ENCODE measurements at regions not wholly inside any gene's neighbourhood (a gene's known extent, or its start where the extent isn't known, plus 50 kb on each side); places are given as distances from the start of the nearest gene placed in this dataset.

GRCh38 chr1:238101923-238102322, 211.2 kb upstream of the ZP4 start (continued):
- no peak for TF ChIP-seq ZBTB26 (tag by site-specific recombination; optimal IDR thresholded peaks at IDR 0.05)
- no peak for TF ChIP-seq ZFP37 (tag by site-specific recombination; IDR thresholded peaks at IDR 0.05)
- no peak for TF ChIP-seq ZNF501 (tag by site-specific recombination; IDR thresholded peaks at IDR 0.05)
- no peak for TF ChIP-seq ZNF423 (tag by site-specific recombination; IDR thresholded peaks at IDR 0.05)

- H3K4me3 ChIP-seq (ENCODE audit: low read depth, low read length) = no peak overlapping the region
- no peaks in the 10 kb centered on the region for H3K9me3 ChIP-seq (ENCODE audit: control insufficient read depth, insufficient read depth, low read depth, low read length)
- H3K27ac ChIP-seq (ENCODE audit: extremely low read depth, low read depth, low read length) = no peak overlapping the region
- H3K36me3 ChIP-seq (ENCODE audit: control insufficient read depth in 2 of 2, insufficient read depth in 1 of 2, low read length in 2 of 2) = no peaks in the 10 kb centered on the region
- ChIA-PET POLR2A (no interaction called here), CTCF (interaction anchor here (1.1 kb wide), 1 partner anchor 199 kb away, joined by 3 read pairs; no protein-coding TSS in a partner anchor)
- no peak for TF ChIP-seq KLF8 (tag by site-specific recombination; IDR thresholded peaks at IDR 0.05)
- no peak for TF ChIP-seq ATF2 (tag by site-specific recombination; IDR thresholded peaks at IDR 0.05; ENCODE audit: low read depth)
- no peak for TF ChIP-seq ZNF624 (tag by site-specific recombination; IDR thresholded peaks at IDR 0.05)
- no peak for TF ChIP-seq ZNF677 (tag by site-specific recombination; IDR thresholded peaks at IDR 0.05)
- no peak for TF ChIP-seq GLIS1 (tag by site-specific recombination; IDR thresholded peaks at IDR 0.05)
- no peak for TF ChIP-seq ZNF202 (tag by site-specific recombination; IDR thresholded peaks at IDR 0.05; ENCODE audit: borderline replicate concordance)
- TF ChIP-seq HOXA7 (CRISPR knock-in tag; IDR thresholded peaks at IDR 0.05; ENCODE audit: borderline replicate concordance) = no peak
- no peaks in the 10 kb centered on the region for H3K4me1 ChIP-seq (ENCODE audit: control insufficient read depth, insufficient read depth, low read length)
Measured at GRCh38 chr1:238099871-238100270, 209.1 kb upstream of the ZP4 start.

- TF ChIP-seq ZBTB11 (tag by site-specific recombination; conservative IDR thresholded peaks at IDR 0.05; ENCODE audit: low read depth) = no peak
- TF ChIP-seq RBAK (tag by site-specific recombination; IDR thresholded peaks at IDR 0.05) = no peak
- TF ChIP-seq ZNF792 (tag by site-specific recombination; IDR thresholded peaks at IDR 0.05) = no peak
- no peak for TF ChIP-seq ZFP37 (tag by site-specific recombination; IDR thresholded peaks at IDR 0.05)
- no peak for TF ChIP-seq ZNF660 (tag by site-specific recombination; IDR thresholded peaks at IDR 0.05)
- TF ChIP-seq KLF7 (tag by site-specific recombination; IDR thresholded peaks at IDR 0.05; ENCODE audit: borderline replicate concordance) = no peak
- TF ChIP-seq ZFP69B (tag by site-specific recombination; IDR thresholded peaks at IDR 0.05) = no peak
- no peak for TF ChIP-seq ZNF114 (tag by site-specific recombination; IDR thresholded peaks at IDR 0.05)
- no peak for TF ChIP-seq ZNF223 (tag by site-specific recombination; IDR thresholded peaks at IDR 0.05)
- TF ChIP-seq CTCF (tag by site-specific recombination; IDR thresholded peaks at IDR 0.05) = no peak
- TF ChIP-seq ZNF280C (tag by site-specific recombination; IDR thresholded peaks at IDR 0.05) = no peak
- Histone ChIP-seq H3K4me3 (ENCODE audit: low read depth, low read length) (no peak overlapping the region), H3K27ac (ENCODE audit: extremely low read depth, low read depth, low read length) (no peak overlapping the region), H3K36me3 (ENCODE audit: control insufficient read depth in 2 of 2, insufficient read depth in 1 of 2, low read length in 2 of 2) (no peaks in the 10 kb centered on the region), H3K4me1 (ENCODE audit: control insufficient read depth, insufficient read depth, low read length) (no peaks in the 10 kb centered on the region), H3K9me3 (ENCODE audit: control insufficient read depth, insufficient read depth, low read depth, low read length) (no peaks in the 10 kb centered on the region)
- CTCF ChIA-PET = interaction anchor here (0.6 to 1.5 kb wide), 2 partner anchors 11 to 285 kb away, joined by 3 read pairs; no protein-coding TSS in a partner anchor
- POLR2A ChIA-PET = no interaction called here
Measured at GRCh38 chr1:238089615-238090014, 198.9 kb upstream of the ZP4 start.
